ENCODE measurements at regions not wholly inside any gene's neighbourhood (a gene's known extent, or its start where the extent isn't known, plus 50 kb on each side); places are given as distances from the start of the nearest gene placed in this dataset.

DNA sequence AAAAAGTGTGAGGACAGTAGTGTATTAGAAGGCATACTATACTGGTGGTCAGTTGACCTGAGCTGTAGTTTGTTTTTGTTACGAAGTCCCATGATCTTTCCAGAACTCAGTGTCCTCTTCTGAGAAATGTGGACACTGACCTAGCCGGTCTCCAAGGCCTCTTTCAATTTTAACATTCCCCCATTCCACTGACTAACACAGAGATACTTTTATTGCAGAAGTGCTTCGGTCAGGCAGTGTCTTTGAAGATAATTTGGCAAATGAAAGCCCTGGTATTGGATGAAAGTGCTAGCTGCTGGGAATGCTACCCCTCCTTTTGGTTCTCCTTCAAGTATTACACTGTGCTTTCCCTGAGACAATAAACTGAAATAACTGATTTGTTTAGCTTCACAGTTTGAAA, 89.4 kb downstream of the LMO4 start:
- Histone ChIP-seq H3K4me3 (ENCODE audit: severe bottlenecking) (no peak overlapping the region), H3K4me1 (ENCODE audit: insufficient read depth, poor library complexity, severe bottlenecking) (peaks cover under 1% of the 10 kb centered on the region), H3K9me3 (ENCODE audit: severe bottlenecking) (no peaks in the 10 kb centered on the region), H3K36me3 (ENCODE audit: low read depth) (no peaks in the 10 kb centered on the region), H3K27ac (ENCODE audit: poor library complexity, severe bottlenecking) (no peak overlapping the region), H3K27me3 (ENCODE audit: insufficient read depth, poor library complexity, severe bottlenecking) (no peaks in the 10 kb centered on the region)
- ATAC-seq (ENCODE audit: low read depth) (no peak), DNase-seq (ENCODE audit: low spot score) (no peak)
- TF ChIP-seq, protein P1, sequence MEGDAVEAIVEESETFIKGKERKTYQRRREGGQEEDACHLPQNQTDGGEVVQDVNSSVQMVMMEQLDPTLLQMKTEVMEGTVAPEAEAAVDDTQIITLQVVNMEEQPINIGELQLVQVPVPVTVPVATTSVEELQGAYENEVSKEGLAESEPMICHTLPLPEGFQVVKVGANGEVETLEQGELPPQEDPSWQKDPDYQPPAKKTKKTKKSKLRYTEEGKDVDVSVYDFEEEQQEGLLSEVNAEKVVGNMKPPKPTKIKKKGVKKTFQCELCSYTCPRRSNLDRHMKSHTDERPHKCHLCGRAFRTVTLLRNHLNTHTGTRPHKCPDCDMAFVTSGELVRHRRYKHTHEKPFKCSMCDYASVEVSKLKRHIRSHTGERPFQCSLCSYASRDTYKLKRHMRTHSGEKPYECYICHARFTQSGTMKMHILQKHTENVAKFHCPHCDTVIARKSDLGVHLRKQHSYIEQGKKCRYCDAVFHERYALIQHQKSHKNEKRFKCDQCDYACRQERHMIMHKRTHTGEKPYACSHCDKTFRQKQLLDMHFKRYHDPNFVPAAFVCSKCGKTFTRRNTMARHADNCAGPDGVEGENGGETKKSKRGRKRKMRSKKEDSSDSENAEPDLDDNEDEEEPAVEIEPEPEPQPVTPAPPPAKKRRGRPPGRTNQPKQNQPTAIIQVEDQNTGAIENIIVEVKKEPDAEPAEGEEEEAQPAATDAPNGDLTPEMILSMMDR (IDR thresholded peaks at IDR 0.05; ENCODE audit: poor library complexity, severe bottlenecking): no peak

DNA sequence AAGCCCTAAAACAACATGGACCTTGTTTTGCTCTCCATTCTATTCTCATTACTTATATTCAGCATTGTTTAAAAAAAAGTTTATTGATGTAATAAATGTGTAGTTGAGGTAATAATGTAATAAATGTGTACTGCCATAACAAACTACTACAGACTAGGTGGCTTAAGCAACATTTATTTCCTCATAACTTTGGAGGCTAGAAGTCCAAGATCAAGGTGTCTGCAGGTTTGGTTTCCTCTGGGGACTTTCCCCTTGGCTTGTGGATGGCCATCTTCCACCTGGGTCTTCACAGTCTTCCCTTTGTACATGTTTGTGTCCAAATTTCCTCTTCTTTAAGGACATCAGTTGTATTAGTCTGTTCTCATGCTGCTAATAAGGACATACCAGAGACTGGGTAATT, 93.1 kb downstream of the LMO4 start:
- Histone ChIP-seq H3K4me1 (ENCODE audit: insufficient read depth, poor library complexity, severe bottlenecking) (peaks cover 8% of the 10 kb centered on the region), H3K27me3 (ENCODE audit: insufficient read depth, poor library complexity, severe bottlenecking) (no peaks in the 10 kb centered on the region), H3K27ac (ENCODE audit: poor library complexity, severe bottlenecking) (no peak overlapping the region), H3K9me3 (ENCODE audit: severe bottlenecking) (no peaks in the 10 kb centered on the region), H3K4me3 (ENCODE audit: severe bottlenecking) (no peak overlapping the region), H3K36me3 (ENCODE audit: low read depth) (no peaks in the 10 kb centered on the region)
- ATAC-seq (ENCODE audit: low read depth): no peak
- TF ChIP-seq, protein P1 (IDR thresholded peaks at IDR 0.05; ENCODE audit: poor library complexity, severe bottlenecking): no peak
- no peak for DNase-seq (ENCODE audit: low spot score)

DNA sequence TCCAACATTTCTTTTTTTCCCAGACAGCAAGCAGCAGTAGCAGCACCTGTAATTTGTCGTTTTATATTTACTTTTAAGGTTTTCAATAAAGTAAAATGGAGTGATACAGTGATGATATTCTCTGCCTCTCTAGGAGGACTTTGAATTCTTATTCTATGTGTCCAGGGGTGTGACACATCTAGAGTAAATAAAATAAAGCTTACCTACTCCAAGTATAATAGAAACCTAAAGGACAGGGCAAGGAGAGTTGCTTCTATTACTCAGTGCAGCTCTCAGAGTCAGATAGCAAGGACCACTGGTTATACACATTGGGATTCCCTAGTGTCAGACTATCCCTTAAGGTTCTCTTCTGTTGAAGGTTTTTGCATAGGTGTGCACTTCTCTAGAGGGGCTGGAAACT, 95.9 kb downstream of the LMO4 start:
- no peak overlapping the region for H3K4me3 ChIP-seq (ENCODE audit: severe bottlenecking)
- no peaks in the 10 kb centered on the region for H3K9me3 ChIP-seq (ENCODE audit: severe bottlenecking)
- H3K4me1 ChIP-seq (ENCODE audit: insufficient read depth, poor library complexity, severe bottlenecking): peaks cover 8% of the 10 kb centered on the region
- H3K27ac ChIP-seq (ENCODE audit: poor library complexity, severe bottlenecking): no peak overlapping the region
- no peak for ATAC-seq (ENCODE audit: low read depth)
- TF ChIP-seq, protein P1 (IDR thresholded peaks at IDR 0.05; ENCODE audit: poor library complexity, severe bottlenecking): no peak
- no peaks in the 10 kb centered on the region for H3K27me3 ChIP-seq (ENCODE audit: insufficient read depth, poor library complexity, severe bottlenecking)
- no peak for DNase-seq (ENCODE audit: low spot score)
- no peaks in the 10 kb centered on the region for H3K36me3 ChIP-seq (ENCODE audit: low read depth)

DNA sequence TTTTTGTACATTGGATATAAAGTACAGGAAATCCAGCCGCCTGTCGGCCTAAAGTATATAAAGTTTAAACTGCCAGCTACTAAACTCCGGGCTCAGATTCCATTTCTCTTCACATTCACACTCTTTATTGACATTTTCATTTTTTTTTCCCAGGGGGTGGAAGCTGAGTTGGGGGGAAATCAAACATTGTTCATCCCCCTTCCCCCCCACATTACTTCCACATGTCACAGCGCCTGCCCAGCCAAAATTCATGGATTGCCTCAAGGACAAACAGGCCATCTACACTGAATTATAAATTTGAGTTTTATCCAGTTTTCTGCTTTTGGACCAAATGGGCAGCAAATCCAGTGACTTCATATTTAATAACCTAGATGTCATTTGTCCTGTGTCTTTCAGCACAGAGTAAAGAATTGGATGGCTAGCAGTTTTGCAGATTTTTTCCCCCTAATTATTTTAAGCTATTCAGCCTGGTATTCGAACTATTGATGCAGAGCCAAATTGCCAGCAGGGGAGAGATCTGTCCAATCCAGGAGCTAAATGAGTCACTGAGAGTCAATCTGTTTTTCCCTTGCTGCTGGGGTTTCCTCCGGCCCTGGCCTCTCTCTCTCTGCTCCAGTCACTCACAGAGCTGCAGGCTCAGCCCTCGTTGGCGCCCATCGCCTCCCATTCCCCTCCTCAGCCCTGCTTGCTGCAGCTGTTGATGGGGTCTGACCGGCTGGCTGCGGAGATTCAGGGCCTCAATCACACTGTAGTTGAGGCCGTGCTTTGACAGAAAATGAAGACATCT, 98.0 kb downstream of the LMO4 start:
- Histone ChIP-seq H3K27me3 (ENCODE audit: insufficient read depth, poor library complexity, severe bottlenecking) (no peaks in the 10 kb centered on the region), H3K27ac (ENCODE audit: poor library complexity, severe bottlenecking) (no peak overlapping the region), H3K4me1 (ENCODE audit: insufficient read depth, poor library complexity, severe bottlenecking) (peaks cover 8% of the 10 kb centered on the region), H3K9me3 (ENCODE audit: severe bottlenecking) (no peaks in the 10 kb centered on the region), H3K36me3 (ENCODE audit: low read depth) (no peaks in the 10 kb centered on the region), H3K4me3 (ENCODE audit: severe bottlenecking) (no peak overlapping the region)
- DNase-seq (ENCODE audit: low spot score): no peak
- ATAC-seq (ENCODE audit: low read depth): no peak
- TF ChIP-seq, protein P1 (IDR thresholded peaks at IDR 0.05; ENCODE audit: poor library complexity, severe bottlenecking): no peak

DNA sequence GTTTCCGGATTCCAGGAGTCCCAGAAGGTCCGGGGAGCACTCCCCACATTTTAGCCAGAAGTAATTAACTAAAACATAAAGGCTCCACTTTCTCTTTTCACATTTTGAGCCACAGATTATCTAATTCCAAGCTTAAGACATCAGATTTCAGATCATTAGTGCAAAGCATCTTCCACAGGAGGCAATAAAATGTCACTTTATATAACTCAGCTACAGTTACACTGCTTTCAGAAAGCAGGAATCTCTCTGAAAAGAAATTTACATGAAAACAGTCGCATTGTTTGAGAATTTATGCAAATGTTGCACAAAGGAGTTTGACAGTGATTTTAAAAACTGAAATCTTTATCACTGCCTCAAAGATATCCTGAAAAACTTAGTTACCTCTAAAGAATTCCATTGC, 99.7 kb downstream of the LMO4 start:
- no peak for DNase-seq (ENCODE audit: low spot score)
- Histone ChIP-seq H3K27me3 (ENCODE audit: insufficient read depth, poor library complexity, severe bottlenecking) (no peaks in the 10 kb centered on the region), H3K9me3 (ENCODE audit: severe bottlenecking) (no peaks in the 10 kb centered on the region), H3K27ac (ENCODE audit: poor library complexity, severe bottlenecking) (no peak overlapping the region), H3K36me3 (ENCODE audit: low read depth) (no peaks in the 10 kb centered on the region), H3K4me3 (ENCODE audit: severe bottlenecking) (no peak overlapping the region), H3K4me1 (ENCODE audit: insufficient read depth, poor library complexity, severe bottlenecking) (peaks cover 4% of the 10 kb centered on the region)
- no peak for ATAC-seq (ENCODE audit: low read depth)
- TF ChIP-seq, protein P1 (IDR thresholded peaks at IDR 0.05; ENCODE audit: poor library complexity, severe bottlenecking): no peak

All from RWPE2 (cell line).